Left kidney (tissue), 1 donor: ENCODE measurements at regions not wholly inside any gene's neighbourhood (a gene's known extent, or its start where the extent isn't known, plus 50 kb on each side); places are given as distances from the start of the nearest gene placed in this dataset.
A peak's percentile ranks its signal among the peaks of the same experiment; 100 is the strongest.

Source experiments
- DNase-seq: peaks from one replicate; pipeline ENCODE4 v3.0.0-alpha.2; 2013

GRCh38 chr7:32346253-32346652 is 143.9 kb downstream of the LSM5 start:
- DNase-seq: no peak

GRCh38 chr7:32336726-32337125 is 153.5 kb downstream of the LSM5 start:
- no peak for DNase-seq

DNA sequence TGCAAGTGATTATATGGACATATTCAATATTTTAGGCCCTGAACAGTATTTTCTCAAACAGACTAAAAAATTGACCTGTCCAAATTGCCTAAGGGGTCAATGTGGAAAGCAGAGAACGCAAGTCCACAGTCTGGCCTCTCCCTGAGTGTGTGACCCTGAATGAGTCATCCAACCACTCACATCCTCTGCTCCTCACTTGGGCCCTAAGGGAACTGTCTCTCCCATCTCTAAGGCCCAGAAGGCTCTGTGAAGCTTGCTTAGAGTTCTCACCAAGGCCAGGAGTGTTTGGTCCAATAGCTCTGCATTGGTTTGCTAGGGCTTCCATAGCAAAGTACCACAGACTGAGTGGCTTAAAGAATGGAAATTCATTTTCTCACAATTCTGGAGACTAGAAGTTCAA is 155.1 kb downstream of the LSM5 start:
- no peak for DNase-seq

- DNase-seq: no peak
Observed at GRCh38 chr7:32330602-32331001, 159.6 kb downstream of the LSM5 start.

- DNase-seq: no peak
Observed at GRCh38 chr7:32326078-32326477, 164.1 kb downstream of the LSM5 start.

DNA sequence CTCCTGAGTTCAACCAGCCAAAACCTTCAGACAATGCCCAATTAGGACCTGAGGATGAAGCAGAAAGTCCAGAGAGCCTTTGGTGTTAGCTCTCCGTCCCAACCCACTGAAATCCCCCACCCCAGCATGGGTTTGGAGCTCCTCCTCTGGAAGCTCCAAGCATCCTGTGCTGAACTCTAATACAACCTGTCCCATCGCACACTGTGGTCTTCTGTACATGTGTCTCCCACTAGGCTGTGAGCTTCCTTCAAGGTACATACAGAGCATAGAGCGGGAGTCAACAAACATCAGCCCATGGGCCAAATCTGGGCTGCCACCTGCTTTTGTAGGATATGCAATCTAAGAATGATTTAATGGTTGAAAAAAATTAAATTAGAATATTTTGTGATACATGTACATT is 166.5 kb downstream of the LSM5 start:
- no peak for DNase-seq

- DNase-seq: no peak
Observed at GRCh38 chr7:32319012-32319382, 171.2 kb downstream of the LSM5 start.

DNA sequence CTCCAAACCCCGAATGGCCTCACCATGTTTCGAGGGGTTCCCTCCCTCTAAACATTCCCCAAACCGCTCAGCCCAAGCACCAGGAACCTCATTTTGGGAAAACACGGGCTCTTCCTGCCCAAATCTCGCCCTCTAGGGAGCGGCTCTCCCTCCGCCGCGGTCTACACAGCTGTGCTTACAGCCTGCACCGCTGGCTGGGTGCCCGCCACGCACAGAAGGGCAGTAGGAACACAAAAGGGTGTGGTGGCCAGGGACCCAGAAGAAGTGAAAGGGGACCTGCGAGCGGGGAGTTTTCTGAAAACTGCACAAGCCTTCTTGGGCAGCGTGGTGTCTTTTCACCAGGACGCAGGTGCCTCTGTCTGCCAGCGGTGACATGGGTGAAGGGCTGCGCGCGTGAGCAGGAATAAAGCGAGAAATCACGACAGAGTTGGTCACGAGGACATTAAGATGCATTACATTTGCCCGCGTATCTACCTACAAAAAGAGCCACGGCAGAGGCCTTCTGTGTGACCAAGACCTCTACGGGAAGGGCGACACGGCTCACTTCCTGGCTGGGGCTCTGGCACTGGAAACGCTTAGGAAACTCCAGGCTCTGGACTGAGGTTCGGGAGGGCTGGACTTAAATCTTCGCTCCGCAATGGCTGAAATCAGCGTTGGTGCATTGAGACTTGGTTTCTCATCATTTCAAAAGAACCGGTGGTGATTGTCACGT is 171.7 kb downstream of the LSM5 start:
- no peak for DNase-seq

GRCh38 chr7:32316839-32317238 is 173.3 kb downstream of the LSM5 start:
- no peak for DNase-seq

DNA sequence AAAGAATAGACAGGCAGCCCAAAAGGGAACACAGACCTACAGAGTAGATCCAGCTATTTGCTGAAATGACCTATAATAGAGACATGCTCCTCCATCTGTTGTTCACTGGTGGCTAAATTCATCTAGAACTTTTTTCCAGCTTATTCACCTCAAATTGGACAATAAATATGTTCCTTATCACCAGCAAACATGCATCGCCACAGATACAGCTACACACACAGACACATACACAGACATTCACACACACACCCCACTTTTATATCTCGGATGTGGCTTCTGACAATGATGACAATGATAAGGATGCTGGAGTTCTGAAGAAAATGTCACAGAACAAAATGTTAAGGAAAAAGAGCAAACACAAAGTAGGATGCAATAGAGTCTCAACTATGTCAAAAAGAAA is 175.4 kb downstream of the LSM5 start:
- DNase-seq: no peak

DNA sequence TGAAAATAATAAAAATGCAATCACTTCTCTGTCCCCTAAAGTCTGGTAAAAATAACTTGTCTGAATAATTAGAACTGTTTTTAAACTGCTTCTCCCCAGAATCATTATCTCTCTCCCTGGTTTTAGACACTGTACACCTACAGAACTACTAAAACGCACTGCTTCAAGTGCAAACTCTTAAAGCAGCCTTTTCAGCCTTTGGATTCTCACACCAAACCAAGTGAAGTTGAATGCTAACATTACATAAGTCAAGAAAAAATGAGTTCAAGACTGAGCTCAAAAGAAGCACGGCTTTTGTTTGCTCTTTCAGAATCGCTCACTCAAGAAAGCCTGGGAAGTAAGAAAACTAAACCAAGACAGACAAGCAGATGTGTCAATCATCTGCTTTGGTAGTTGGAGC is 188.8 kb downstream of the LSM5 start:
- no peak for DNase-seq

DNA sequence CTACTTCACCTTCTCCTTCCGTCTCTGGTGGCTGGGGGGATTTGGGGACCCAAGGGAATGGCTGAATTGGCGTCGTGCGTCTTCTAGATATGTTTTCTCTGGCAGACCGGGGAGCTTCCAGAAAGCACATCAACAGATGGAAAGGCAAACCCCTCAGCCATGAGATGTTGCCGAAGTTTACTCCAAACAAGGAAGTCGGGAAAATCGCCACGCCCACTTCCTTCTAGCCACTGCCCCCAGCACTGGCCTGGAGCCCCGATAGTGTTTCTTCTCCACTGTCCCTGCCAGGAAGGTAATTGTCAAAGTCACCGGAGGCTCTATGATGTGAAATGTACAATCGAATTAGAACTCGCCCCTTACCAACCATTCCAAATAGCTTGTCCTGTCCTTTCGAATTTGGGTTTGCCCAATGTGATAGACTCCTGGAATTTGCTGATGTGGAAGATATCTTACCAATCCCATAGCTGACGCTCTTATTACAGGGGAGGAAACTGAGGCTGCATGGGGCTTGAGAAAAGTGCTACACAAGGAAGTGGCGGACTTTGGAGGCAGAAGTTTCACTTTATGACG is 191.0 kb downstream of the LSM5 start:
- peak; percentile 35 for DNase-seq

- peak; percentile 26 for DNase-seq
Observed at GRCh38 chr7:32298408-32299132, 191.6 kb downstream of the LSM5 start.

DNA sequence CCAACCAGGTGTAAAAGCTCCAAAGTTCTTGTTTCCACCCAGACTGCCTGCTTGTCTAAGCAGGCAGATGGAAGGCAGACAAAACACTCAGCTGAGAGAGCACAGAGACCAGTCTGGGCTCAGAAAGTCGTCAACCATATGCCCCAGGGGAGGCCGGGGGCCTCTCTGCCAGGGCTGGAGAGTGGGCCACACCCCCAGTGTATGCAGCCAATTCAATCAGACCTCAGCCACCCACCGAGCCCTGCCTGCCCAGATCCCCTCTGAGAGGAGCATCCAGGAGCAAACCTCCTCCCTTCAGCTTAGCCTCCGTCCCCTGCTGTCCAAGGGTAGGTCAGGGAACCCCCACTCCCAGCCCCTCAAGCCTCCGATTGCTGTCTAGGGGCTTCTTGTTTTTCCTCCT is 196.3 kb downstream of the LSM5 start:
- no peak for DNase-seq

- no peak for DNase-seq
Observed at GRCh38 chr7:32289651-32290414, 200.3 kb downstream of the LSM5 start.

- no peak for DNase-seq
Observed at GRCh38 chr7:32285698-32286097, 204.5 kb downstream of the LSM5 start.

DNA sequence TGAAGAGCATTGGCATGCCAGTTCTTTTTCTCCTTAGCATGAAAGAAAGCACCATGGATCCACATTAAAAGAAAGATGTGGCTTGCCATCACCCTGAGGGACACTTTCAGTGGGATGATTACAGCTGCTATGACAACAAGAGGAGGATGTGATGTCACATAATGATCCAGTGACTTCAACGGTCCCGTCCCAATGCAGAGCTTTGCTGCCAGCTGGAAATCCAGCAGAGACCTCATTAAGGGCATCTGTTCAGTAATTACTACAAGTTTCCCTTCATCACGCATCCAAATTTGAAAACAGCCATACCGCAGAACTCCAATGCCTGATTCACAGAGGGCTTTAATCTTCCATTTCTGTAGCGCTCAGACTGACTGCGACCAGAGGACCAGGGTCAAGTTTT is 206.6 kb downstream of the LSM5 start:
- no peak for DNase-seq

- no peak for DNase-seq
Observed at GRCh38 chr7:32279500-32279899, 209.3 kb upstream of the PDE1C start.

- no peak for DNase-seq
Observed at GRCh38 chr7:32275216-32276009, 205.2 kb upstream of the PDE1C start.

DNA sequence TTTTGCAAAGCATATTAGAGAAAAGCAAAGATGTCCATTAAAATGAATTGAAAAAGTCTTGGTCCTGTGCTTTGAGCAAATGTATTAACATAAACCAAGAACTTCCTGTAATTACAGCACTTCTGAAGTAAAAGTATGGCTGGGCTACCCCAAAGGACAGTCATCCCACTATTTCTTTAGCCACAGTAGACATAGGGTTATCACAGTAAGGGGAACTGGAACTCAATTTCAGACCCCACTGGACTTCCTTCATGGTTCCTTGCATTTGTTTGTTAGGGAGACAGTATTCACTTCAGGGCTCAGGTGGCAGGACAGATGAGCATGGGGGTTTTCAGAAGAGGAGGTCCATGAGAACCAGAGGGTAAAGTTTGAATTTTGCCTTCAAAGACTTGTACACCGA is 203.1 kb upstream of the PDE1C start:
- DNase-seq: no peak

DNA sequence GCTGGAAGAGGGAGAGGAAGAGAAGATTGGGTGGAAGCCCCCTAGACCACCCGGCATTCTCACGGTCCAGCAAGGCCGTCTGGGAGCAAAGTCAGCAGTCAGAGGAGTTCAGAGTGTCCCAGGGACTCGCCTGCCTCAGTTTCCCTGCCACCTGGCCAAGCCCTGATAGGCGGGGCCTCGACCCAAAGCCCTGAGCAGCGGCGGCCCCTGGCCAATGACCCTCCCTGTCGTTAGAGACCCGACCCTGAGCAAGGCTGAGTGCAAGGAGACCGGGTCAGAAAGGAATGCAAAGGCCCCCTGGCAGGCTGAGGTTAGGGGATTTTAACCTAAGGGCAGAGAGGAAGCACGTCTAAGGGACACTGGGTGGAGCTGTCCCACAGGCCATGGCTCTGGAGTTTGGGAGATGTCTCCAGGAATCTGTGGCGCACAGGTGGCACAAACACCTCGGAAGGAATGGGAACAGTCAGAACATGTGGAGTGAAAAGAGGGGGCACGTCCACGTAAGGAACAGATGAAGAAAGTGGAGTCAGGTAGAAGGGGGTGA is 196.8 kb upstream of the PDE1C start:
- no peak for DNase-seq
